ENCODE measurements at regions not wholly inside any gene's neighbourhood (a gene's known extent, or its start where the extent isn't known, plus 50 kb on each side); places are given as distances from the start of the nearest gene placed in this dataset.
"Not testable (repeated sequence)": the region's sequence is repeated elsewhere in the genome, so short reads cannot be mapped to it uniquely, and the experiment has no call there.

- DNase-seq (ENCODE audit: low read depth in 2 of 2, low spot score in 1 of 2): no peak
Measured at GRCh38 chr13:44783994-44784707, 205.1 kb downstream of the NUFIP1 start.

GRCh38 chr13:44780591-44781280 lies 204.6 kb upstream of the TSC22D1 start:
- DNase-seq (ENCODE audit: low read depth in 2 of 2, low spot score in 1 of 2): no peak

- DNase-seq (ENCODE audit: low read depth in 2 of 2, low spot score in 1 of 2): no peak
Measured at GRCh38 chr13:44778761-44779484, 202.8 kb upstream of the TSC22D1 start.

- not testable (repeated sequence) for DNase-seq (ENCODE audit: low read depth in 2 of 2, low spot score in 1 of 2)
Measured at GRCh38 chr13:44775290-44775689, 199.2 kb upstream of the TSC22D1 start.

- DNase-seq (ENCODE audit: low read depth in 2 of 2, low spot score in 1 of 2): no peak
Measured at GRCh38 chr13:44770951-44771350, 194.8 kb upstream of the TSC22D1 start.

- no peak for DNase-seq (ENCODE audit: low read depth in 2 of 2, low spot score in 1 of 2)
Measured at GRCh38 chr13:44769686-44770085, 193.6 kb upstream of the TSC22D1 start.

- peak in 1 of 2 donors; percentile 9 for DNase-seq (ENCODE audit: low read depth in 2 of 2, low spot score in 1 of 2)
Measured at GRCh38 chr13:44768775-44769581, 192.8 kb upstream of the TSC22D1 start.

GRCh38 chr13:44768239-44768638 lies 192.1 kb upstream of the TSC22D1 start:
- peak in 1 of 2 donors; percentile 5 for DNase-seq (ENCODE audit: low read depth in 2 of 2, low spot score in 1 of 2)

GRCh38 chr13:44765001-44765471 lies 188.9 kb upstream of the TSC22D1 start:
- no peak for DNase-seq (ENCODE audit: low read depth in 2 of 2, low spot score in 1 of 2)

- no peak for DNase-seq (ENCODE audit: low read depth in 2 of 2, low spot score in 1 of 2)
Measured at GRCh38 chr13:44764302-44764692, 188.2 kb upstream of the TSC22D1 start.

GRCh38 chr13:44763615-44764301 lies 187.6 kb upstream of the TSC22D1 start:
- DNase-seq (ENCODE audit: low read depth in 2 of 2, low spot score in 1 of 2): no peak

GRCh38 chr13:44762911-44763310 lies 186.8 kb upstream of the TSC22D1 start:
- no peak for DNase-seq (ENCODE audit: low read depth in 2 of 2, low spot score in 1 of 2)

- no peak for DNase-seq (ENCODE audit: low read depth in 2 of 2, low spot score in 1 of 2)
Measured at GRCh38 chr13:44760434-44760833, 184.3 kb upstream of the TSC22D1 start.

- DNase-seq (ENCODE audit: low read depth in 2 of 2, low spot score in 1 of 2): no peak
Measured at GRCh38 chr13:44759384-44760360, 183.5 kb upstream of the TSC22D1 start.

GRCh38 chr13:44758630-44759383 lies 182.7 kb upstream of the TSC22D1 start:
- no peak for DNase-seq (ENCODE audit: low read depth in 2 of 2, low spot score in 1 of 2)

- no peak for DNase-seq (ENCODE audit: low read depth in 2 of 2, low spot score in 1 of 2)
Measured at GRCh38 chr13:44757671-44758070, 181.5 kb upstream of the TSC22D1 start.

GRCh38 chr13:44756276-44756810 lies 180.2 kb upstream of the TSC22D1 start:
- DNase-seq (ENCODE audit: low read depth in 2 of 2, low spot score in 1 of 2): no peak

- no peak for DNase-seq (ENCODE audit: low read depth in 2 of 2, low spot score in 1 of 2)
Measured at GRCh38 chr13:44755872-44756271, 179.7 kb upstream of the TSC22D1 start.
